ENCODE measurements at regions not wholly inside any gene's neighbourhood (a gene's known extent, or its start where the extent isn't known, plus 50 kb on each side); places are given as distances from the start of the nearest gene placed in this dataset.
"Not testable (repeated sequence)": the region's sequence is repeated elsewhere in the genome, so short reads cannot be mapped to it uniquely, and the experiment has no call there.

DNA sequence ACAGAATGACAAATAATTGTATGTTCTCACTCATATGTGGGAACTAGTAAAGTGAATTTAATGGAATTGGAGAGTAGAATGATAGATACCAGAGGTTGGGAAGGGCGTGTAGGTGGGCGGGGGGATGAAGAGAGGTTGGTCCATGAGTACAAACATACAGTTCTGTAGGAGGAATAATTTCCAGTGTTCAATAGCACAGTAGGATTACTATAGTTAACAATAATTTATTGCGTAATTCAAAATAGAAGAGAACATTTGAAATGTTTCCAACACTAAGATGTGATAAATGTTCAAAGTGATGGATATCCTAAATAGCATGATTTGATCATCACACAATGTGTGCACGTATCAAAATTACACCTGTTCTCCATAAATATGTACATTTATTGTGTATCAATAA lies 106.2 kb upstream of the IL1RAPL2 start:
- in situ Hi-C loops (cut with HindIII; ENCODE audit: low sequenced_read_pairs): no loop called here

DNA sequence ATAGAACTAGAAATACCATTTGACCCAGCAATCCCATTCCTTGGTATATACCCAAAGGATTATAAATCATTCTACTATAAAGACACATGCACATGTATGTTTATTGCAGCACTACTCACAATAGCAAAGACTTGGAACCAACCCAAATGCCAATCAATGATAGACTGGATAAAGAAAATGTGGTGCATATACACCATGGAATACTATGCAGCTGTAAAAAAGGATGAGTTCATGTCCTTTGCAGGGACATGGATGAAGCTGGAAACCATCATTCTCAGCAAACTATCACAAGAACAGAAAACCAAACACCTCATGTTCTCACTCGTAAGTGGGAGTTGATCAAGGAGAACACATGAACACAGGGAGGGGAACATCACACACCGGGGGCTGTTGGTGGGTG lies 108.9 kb upstream of the IL1RAPL2 start:
- H3K4me3 ChIP-seq (ENCODE audit: low read depth, low read length); DNase-seq (ENCODE audit: low read depth); in situ Hi-C loops (cut with HindIII; ENCODE audit: low sequenced_read_pairs): not testable (repeated sequence)

More for the DNA sequence above, 106.2 kb upstream of the IL1RAPL2 start:
- no peak for DNase-seq (ENCODE audit: low read depth)
- TF ChIP-seq, protein P1, sequence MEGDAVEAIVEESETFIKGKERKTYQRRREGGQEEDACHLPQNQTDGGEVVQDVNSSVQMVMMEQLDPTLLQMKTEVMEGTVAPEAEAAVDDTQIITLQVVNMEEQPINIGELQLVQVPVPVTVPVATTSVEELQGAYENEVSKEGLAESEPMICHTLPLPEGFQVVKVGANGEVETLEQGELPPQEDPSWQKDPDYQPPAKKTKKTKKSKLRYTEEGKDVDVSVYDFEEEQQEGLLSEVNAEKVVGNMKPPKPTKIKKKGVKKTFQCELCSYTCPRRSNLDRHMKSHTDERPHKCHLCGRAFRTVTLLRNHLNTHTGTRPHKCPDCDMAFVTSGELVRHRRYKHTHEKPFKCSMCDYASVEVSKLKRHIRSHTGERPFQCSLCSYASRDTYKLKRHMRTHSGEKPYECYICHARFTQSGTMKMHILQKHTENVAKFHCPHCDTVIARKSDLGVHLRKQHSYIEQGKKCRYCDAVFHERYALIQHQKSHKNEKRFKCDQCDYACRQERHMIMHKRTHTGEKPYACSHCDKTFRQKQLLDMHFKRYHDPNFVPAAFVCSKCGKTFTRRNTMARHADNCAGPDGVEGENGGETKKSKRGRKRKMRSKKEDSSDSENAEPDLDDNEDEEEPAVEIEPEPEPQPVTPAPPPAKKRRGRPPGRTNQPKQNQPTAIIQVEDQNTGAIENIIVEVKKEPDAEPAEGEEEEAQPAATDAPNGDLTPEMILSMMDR (IDR thresholded peaks at IDR 0.05; ENCODE audit: low read depth, low read length, missing control alignments): no peak
- no peak overlapping the region for H3K4me3 ChIP-seq (ENCODE audit: low read depth, low read length)

DNA sequence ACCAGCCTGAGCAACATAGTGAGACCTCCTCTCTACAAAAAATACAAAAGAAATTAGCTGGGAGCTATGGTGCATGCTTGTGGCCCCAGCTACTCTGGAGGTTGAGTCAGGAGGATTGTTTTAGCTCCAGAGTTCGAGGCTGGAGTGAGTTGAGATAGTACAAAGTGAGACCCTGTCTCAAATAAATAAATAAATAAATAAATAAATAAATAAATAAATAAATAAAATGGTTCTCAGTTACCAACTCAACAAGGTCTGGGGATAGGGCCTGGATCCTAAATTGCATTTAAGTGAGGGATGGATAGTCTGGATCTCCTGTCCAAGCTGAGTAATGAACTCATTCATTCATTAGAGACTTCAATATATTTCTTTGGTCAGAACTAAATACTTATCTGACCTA lies 115.7 kb upstream of the IL1RAPL2 start:
- TF ChIP-seq, protein P1 (IDR thresholded peaks at IDR 0.05; ENCODE audit: low read depth, low read length, missing control alignments): no peak
- H3K4me3 ChIP-seq (ENCODE audit: low read depth, low read length): no peak overlapping the region
- no peak for DNase-seq (ENCODE audit: low read depth)
- in situ Hi-C loops (cut with HindIII; ENCODE audit: low sequenced_read_pairs): no loop called here

DNA sequence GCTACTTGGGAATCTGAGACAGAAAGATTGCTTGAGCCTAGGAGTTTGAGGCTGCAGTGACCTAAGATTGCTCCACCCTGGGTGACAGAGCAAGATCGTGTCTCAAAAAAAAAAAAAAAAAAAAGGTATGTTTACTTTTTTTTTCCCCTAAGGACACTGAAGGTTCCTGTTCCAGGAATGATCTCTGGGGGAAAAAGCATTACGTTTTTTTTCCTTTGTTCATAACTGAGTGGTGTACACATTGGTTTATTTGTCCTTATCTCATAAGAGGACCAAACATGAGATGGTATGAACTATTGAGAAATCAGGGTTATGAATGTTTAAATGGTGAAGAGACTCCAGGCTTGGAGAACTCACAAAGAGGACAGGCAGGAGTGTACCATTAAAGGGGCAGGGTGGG lies 120.4 kb upstream of the IL1RAPL2 start:
- DNase-seq (ENCODE audit: low read depth): no peak
- TF ChIP-seq, protein P1 (IDR thresholded peaks at IDR 0.05; ENCODE audit: low read depth, low read length, missing control alignments): no peak
- in situ Hi-C loops (cut with HindIII; ENCODE audit: low sequenced_read_pairs): no loop called here
- no peak overlapping the region for H3K4me3 ChIP-seq (ENCODE audit: low read depth, low read length)

DNA sequence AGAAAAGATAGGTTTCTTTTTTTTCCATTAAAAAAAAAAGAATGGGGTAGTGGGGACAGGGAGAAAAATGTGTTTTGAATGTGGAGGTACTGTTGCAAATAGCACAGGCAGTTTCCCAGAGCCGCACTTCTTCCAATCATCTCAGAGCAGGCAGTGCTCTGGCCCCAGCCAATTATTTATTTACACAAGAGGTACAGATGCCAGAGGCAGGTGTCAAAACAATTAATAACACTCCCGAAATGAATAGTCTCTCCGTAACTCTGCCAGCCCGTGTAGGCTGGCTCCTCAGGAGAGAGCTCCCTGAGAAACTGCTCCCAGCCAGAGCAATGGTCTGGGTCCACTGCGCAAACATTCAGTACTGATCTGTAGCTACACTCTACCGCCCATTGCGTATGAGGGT lies 130.8 kb upstream of the IL1RAPL2 start:
- DNase-seq (ENCODE audit: low read depth): no peak
- TF ChIP-seq, protein P1 (IDR thresholded peaks at IDR 0.05; ENCODE audit: low read depth, low read length, missing control alignments): no peak
- in situ Hi-C loops (cut with HindIII; ENCODE audit: low sequenced_read_pairs): no loop called here
- no peak overlapping the region for H3K4me3 ChIP-seq (ENCODE audit: low read depth, low read length)

DNA sequence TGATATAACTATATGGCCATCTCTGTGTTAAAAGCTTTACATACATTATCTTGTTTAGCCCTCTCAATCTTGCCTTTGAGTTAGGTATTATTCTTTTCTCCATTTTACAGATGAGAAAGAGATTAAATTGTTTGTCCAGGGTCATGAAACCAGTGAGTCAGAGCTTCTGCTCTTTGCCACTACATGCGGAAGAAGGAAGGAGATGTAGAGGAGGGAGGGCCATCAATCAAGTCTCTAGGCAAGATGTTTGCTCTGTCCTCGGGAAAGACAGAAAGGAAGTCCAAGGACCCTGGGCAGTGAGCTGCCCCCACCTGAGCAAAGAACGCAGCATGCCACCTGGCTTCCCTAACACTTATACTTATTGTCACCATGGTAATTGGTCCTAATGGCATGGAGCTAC lies 133.7 kb upstream of the IL1RAPL2 start:
- TF ChIP-seq, protein P1 (IDR thresholded peaks at IDR 0.05; ENCODE audit: low read depth, low read length, missing control alignments): no peak
- no peak for DNase-seq (ENCODE audit: low read depth)
- in situ Hi-C loops (cut with HindIII; ENCODE audit: low sequenced_read_pairs): no loop called here
- H3K4me3 ChIP-seq (ENCODE audit: low read depth, low read length): no peak overlapping the region

DNA sequence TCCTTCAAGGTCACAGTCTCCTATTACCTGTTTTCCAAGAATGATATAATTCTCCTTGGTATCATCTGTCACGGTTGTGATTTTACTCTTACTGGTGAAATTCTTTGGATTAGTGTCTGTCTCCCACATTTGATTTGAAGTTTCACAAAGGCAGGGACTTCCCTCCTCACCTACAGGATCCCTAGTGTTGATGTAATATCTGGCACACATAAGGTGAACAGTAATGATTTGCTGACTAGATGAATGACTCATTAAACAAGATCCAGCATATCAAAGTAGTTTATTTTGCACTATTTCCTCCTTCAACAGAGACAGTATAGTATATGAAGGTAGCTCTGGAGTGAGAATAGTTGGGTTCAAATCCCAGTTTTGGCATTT lies 135.3 kb upstream of the IL1RAPL2 start:
- H3K4me3 ChIP-seq (ENCODE audit: low read depth, low read length): no peak overlapping the region
- in situ Hi-C loops (cut with HindIII; ENCODE audit: low sequenced_read_pairs): no loop called here
- no peak for DNase-seq (ENCODE audit: low read depth)
- TF ChIP-seq, protein P1 (IDR thresholded peaks at IDR 0.05; ENCODE audit: low read depth, low read length, missing control alignments): no peak
